GM12891 (cell line): ENCODE measurements at regions not wholly inside any gene's neighbourhood (a gene's known extent, or its start where the extent isn't known, plus 50 kb on each side); places are given as distances from the start of the nearest gene placed in this dataset.

Experiments used
- PAX5 ChIP-seq: IDR thresholded peaks from 2 replicates; pipeline ENCODE4 v1.6.1; 2011; ENCODE audit warnings: low read length, moderate library complexity, mild to moderate bottlenecking; ENCODE audit not compliant: insufficient read depth, severe bottlenecking
- POLR2A ChIP-seq: IDR thresholded peaks from 2 replicates; pipeline ENCODE4 v1.6.1; 2011; ENCODE audit warnings: low read depth, low read length, control low read depth
- POLR2AphosphoS5 ChIP-seq: IDR thresholded peaks from 2 replicates; pipeline ENCODE4 v1.6.1; 2011; ENCODE audit warnings: low read depth, low read length, control low read depth
- SPI1 ChIP-seq: IDR thresholded peaks from 2 replicates; pipeline ENCODE4 v1.6.1; 2011; ENCODE audit warnings: low read depth, low read length, control low read depth
- TAF1 ChIP-seq: IDR thresholded peaks from 2 replicates; pipeline ENCODE4 v1.6.1; 2011; ENCODE audit warnings: low read depth, low read length, control low read depth

- TF ChIP-seq POLR2A: no peak
- TF ChIP-seq PAX5: no peak
- TF ChIP-seq TAF1: no peak
- no peak for TF ChIP-seq POLR2AphosphoS5
- TF ChIP-seq SPI1: no peak
Measured at GRCh38 chr21:22657781-22658180, 1659.6 kb downstream of the NCAM2 start.
